Stimulated activated memory B cell treated with anti-CD40 and anti-IgM and Interleukin-4, amounts not matched to agents 10 μg/mL and 1 μg/mL and 100 μg/mL, for 72 hours (primary cell): ENCODE measurements at regions not wholly inside any gene's neighbourhood (a gene's known extent, or its start where the extent isn't known, plus 50 kb on each side); places are given as distances from the start of the nearest gene placed in this dataset.
"Not testable (repeated sequence)": the region's sequence is repeated elsewhere in the genome, so short reads cannot be mapped to it uniquely, and the experiment has no call there.

Experiments
- ATAC-seq: fragments of 150-1000 bp; cut with Tn5 transposase; 2 replicates; pipeline ENCODE4 v1.10.0; 2021
- H3K27ac Mint-ChIP-seq: one replicate; pipeline ENCODE4 v1.8.0; 2022; ENCODE audit warnings: mild to moderate bottlenecking, mixed read lengths
- H3K27me3 Mint-ChIP-seq: one replicate; pipeline ENCODE4 v1.8.0; 2022; ENCODE audit warnings: mixed read lengths
- H3K36me3 Mint-ChIP-seq: one replicate; pipeline ENCODE4 v1.8.0; 2022; ENCODE audit warnings: mixed read lengths
- H3K4me1 Mint-ChIP-seq: one replicate; pipeline ENCODE4 v1.8.0; 2022; ENCODE audit warnings: mixed read lengths
- H3K4me3 Mint-ChIP-seq: one replicate; pipeline ENCODE4 v1.8.0; 2022; ENCODE audit warnings: mild to moderate bottlenecking, moderate library complexity, mixed read lengths
- H3K9me3 Mint-ChIP-seq: one replicate; pipeline ENCODE4 v1.8.0; 2022; ENCODE audit warnings: mixed read lengths

- H3K4me1 Mint-ChIP-seq: no peaks in the 10 kb centered on the region
- ATAC-seq: no peak
- H3K4me3 Mint-ChIP-seq: no peak overlapping the region
- no peaks in the 10 kb centered on the region for H3K27me3 Mint-ChIP-seq
- H3K36me3 Mint-ChIP-seq: no peaks in the 10 kb centered on the region
- H3K9me3 Mint-ChIP-seq: no peaks in the 10 kb centered on the region
- H3K27ac Mint-ChIP-seq: no peak overlapping the region
Measured at GRCh38 chr5:118598311-118598710, 390.0 kb downstream of the DTWD2 start.

GRCh38 chr5:118597543-118597942, 390.8 kb downstream of the DTWD2 start:
- Mint-ChIP-seq H3K27me3 (no peaks in the 10 kb centered on the region), H3K36me3 (no peaks in the 10 kb centered on the region), H3K27ac (no peak overlapping the region), H3K4me1 (no peaks in the 10 kb centered on the region), H3K9me3 (no peaks in the 10 kb centered on the region), H3K4me3 (no peak overlapping the region)
- no peak for ATAC-seq

- H3K36me3 Mint-ChIP-seq: no peaks in the 10 kb centered on the region
- H3K27me3 Mint-ChIP-seq: no peaks in the 10 kb centered on the region
- no peak overlapping the region for H3K27ac Mint-ChIP-seq
- H3K4me1 Mint-ChIP-seq: no peaks in the 10 kb centered on the region
- no peaks in the 10 kb centered on the region for H3K9me3 Mint-ChIP-seq
- no peak for ATAC-seq
- no peak overlapping the region for H3K4me3 Mint-ChIP-seq
Measured at GRCh38 chr5:118596255-118596654, 392.1 kb downstream of the DTWD2 start.

GRCh38 chr5:118593003-118593328, 395.4 kb downstream of the DTWD2 start:
- no peaks in the 10 kb centered on the region for H3K4me1 Mint-ChIP-seq

GRCh38 chr5:118592229-118593002, 395.9 kb downstream of the DTWD2 start:
- H3K27me3 Mint-ChIP-seq: peaks cover 9% of the 10 kb centered on the region
- ATAC-seq: no peak
- no peaks in the 10 kb centered on the region for H3K36me3 Mint-ChIP-seq
- no peak overlapping the region for H3K27ac Mint-ChIP-seq
- H3K9me3 Mint-ChIP-seq: no peaks in the 10 kb centered on the region
- no peaks in the 10 kb centered on the region for H3K4me1 Mint-ChIP-seq
- no peak overlapping the region for H3K4me3 Mint-ChIP-seq

More at GRCh38 chr5:118593003-118593328, 395.4 kb downstream of the DTWD2 start:
- ATAC-seq: no peak
- H3K36me3 Mint-ChIP-seq: no peaks in the 10 kb centered on the region
- H3K9me3 Mint-ChIP-seq: no peaks in the 10 kb centered on the region
- H3K27me3 Mint-ChIP-seq: peaks cover 9% of the 10 kb centered on the region
- H3K27ac Mint-ChIP-seq: no peak overlapping the region
- H3K4me3 Mint-ChIP-seq: no peak overlapping the region

GRCh38 chr5:118590806-118591205, 397.5 kb downstream of the DTWD2 start:
- no peak for ATAC-seq
- no peaks in the 10 kb centered on the region for H3K4me1 Mint-ChIP-seq
- no peaks in the 10 kb centered on the region for H3K9me3 Mint-ChIP-seq
- H3K27me3 Mint-ChIP-seq: peaks cover 9% of the 10 kb centered on the region
- H3K27ac Mint-ChIP-seq: no peak overlapping the region
- no peak overlapping the region for H3K4me3 Mint-ChIP-seq
- no peaks in the 10 kb centered on the region for H3K36me3 Mint-ChIP-seq

GRCh38 chr5:118580949-118581348, 407.4 kb downstream of the DTWD2 start:
- Mint-ChIP-seq H3K27me3 (no peaks in the 10 kb centered on the region), H3K9me3 (no peaks in the 10 kb centered on the region), H3K4me1 (no peaks in the 10 kb centered on the region), H3K36me3 (no peaks in the 10 kb centered on the region), H3K4me3 (no peak overlapping the region), H3K27ac (no peak overlapping the region)
- no peak for ATAC-seq

- Mint-ChIP-seq H3K4me1 (no peaks in the 10 kb centered on the region), H3K27me3 (no peaks in the 10 kb centered on the region), H3K36me3 (no peaks in the 10 kb centered on the region), H3K4me3 (no peak overlapping the region), H3K27ac (no peak overlapping the region), H3K9me3 (peaks cover 3% of the 10 kb centered on the region)
- no peak for ATAC-seq
Measured at GRCh38 chr5:118578093-118578492, 410.3 kb downstream of the DTWD2 start.

GRCh38 chr5:118577621-118578020, 410.7 kb downstream of the DTWD2 start:
- H3K4me3 Mint-ChIP-seq: no peak overlapping the region
- H3K27ac Mint-ChIP-seq: no peak overlapping the region
- no peak for ATAC-seq
- H3K9me3 Mint-ChIP-seq: peaks cover 3% of the 10 kb centered on the region
- H3K27me3 Mint-ChIP-seq: no peaks in the 10 kb centered on the region
- no peaks in the 10 kb centered on the region for H3K4me1 Mint-ChIP-seq
- H3K36me3 Mint-ChIP-seq: no peaks in the 10 kb centered on the region

- not testable (repeated sequence) for H3K4me3 Mint-ChIP-seq, H3K27ac Mint-ChIP-seq, H3K36me3 Mint-ChIP-seq, H3K4me1 Mint-ChIP-seq, H3K27me3 Mint-ChIP-seq, H3K9me3 Mint-ChIP-seq, ATAC-seq
Measured at GRCh38 chr5:118570276-118570675, 418.1 kb downstream of the DTWD2 start.

GRCh38 chr5:118569596-118569995, 418.8 kb downstream of the DTWD2 start:
- H3K4me1 Mint-ChIP-seq, H3K9me3 Mint-ChIP-seq, H3K36me3 Mint-ChIP-seq, H3K4me3 Mint-ChIP-seq, H3K27me3 Mint-ChIP-seq, ATAC-seq, H3K27ac Mint-ChIP-seq: not testable (repeated sequence)

GRCh38 chr5:118565335-118565971, 422.9 kb downstream of the DTWD2 start:
- no peak overlapping the region for H3K4me3 Mint-ChIP-seq
- no peaks in the 10 kb centered on the region for H3K27me3 Mint-ChIP-seq
- ATAC-seq: no peak
- H3K27ac Mint-ChIP-seq: no peak overlapping the region
- no peaks in the 10 kb centered on the region for H3K4me1 Mint-ChIP-seq
- H3K9me3 Mint-ChIP-seq: no peaks in the 10 kb centered on the region
- H3K36me3 Mint-ChIP-seq: no peaks in the 10 kb centered on the region

- ATAC-seq: no peak
- no peaks in the 10 kb centered on the region for H3K27me3 Mint-ChIP-seq
- no peak overlapping the region for H3K27ac Mint-ChIP-seq
- H3K4me1 Mint-ChIP-seq: no peaks in the 10 kb centered on the region
- no peak overlapping the region for H3K4me3 Mint-ChIP-seq
- H3K9me3 Mint-ChIP-seq: no peaks in the 10 kb centered on the region
- no peaks in the 10 kb centered on the region for H3K36me3 Mint-ChIP-seq
Measured at GRCh38 chr5:118561971-118562370, 426.4 kb downstream of the DTWD2 start.

GRCh38 chr5:118561235-118561634, 427.1 kb downstream of the DTWD2 start:
- H3K36me3 Mint-ChIP-seq: no peaks in the 10 kb centered on the region
- H3K27me3 Mint-ChIP-seq: no peaks in the 10 kb centered on the region
- H3K27ac Mint-ChIP-seq: no peak overlapping the region
- no peak overlapping the region for H3K4me3 Mint-ChIP-seq
- no peak for ATAC-seq
- H3K9me3 Mint-ChIP-seq: no peaks in the 10 kb centered on the region
- no peaks in the 10 kb centered on the region for H3K4me1 Mint-ChIP-seq

GRCh38 chr5:118558871-118559270, 429.5 kb downstream of the DTWD2 start:
- Mint-ChIP-seq H3K9me3 (no peaks in the 10 kb centered on the region), H3K27ac (no peak overlapping the region), H3K27me3 (no peaks in the 10 kb centered on the region), H3K4me1 (no peaks in the 10 kb centered on the region), H3K36me3 (no peaks in the 10 kb centered on the region), H3K4me3 (no peak overlapping the region)
- ATAC-seq: no peak

- Mint-ChIP-seq H3K27ac (no peak overlapping the region), H3K36me3 (no peaks in the 10 kb centered on the region), H3K9me3 (no peaks in the 10 kb centered on the region), H3K27me3 (no peaks in the 10 kb centered on the region), H3K4me3 (no peak overlapping the region), H3K4me1 (no peaks in the 10 kb centered on the region)
- ATAC-seq: no peak
Measured at GRCh38 chr5:118557251-118557661, 431.1 kb downstream of the DTWD2 start.
